Activated CD4-positive, alpha-beta T cell treated with anti-CD3 and anti-CD28 coated beads, Interleukin-2, amount 10 ng/mL, durations not matched to agents 7 days and 5 days (primary cell): ENCODE measurements at regions not wholly inside any gene's neighbourhood (a gene's known extent, or its start where the extent isn't known, plus 50 kb on each side); places are given as distances from the start of the nearest gene placed in this dataset.

Source experiments
- CTCF ChIA-PET: fragments of 350-600 bp; sonication (Branson Sonifier 250); formaldehyde crosslinking; loops from one replicate; lab custom pipeline; 2021; ENCODE audit warnings: antibody characterized with exemption; lab: Charles Lee
- POLR2A ChIA-PET: fragments of 350-600 bp; sonication (Branson Sonifier 250); formaldehyde crosslinking; loops from one replicate; lab custom pipeline; 2021; ENCODE audit warnings: antibody characterized with exemption; lab: Charles Lee
- DNase-seq: peaks from one replicate; pipeline ENCODE4 v3.0.0-alpha.2; 2020
- H3K27ac Mint-ChIP-seq: one replicate; pipeline ENCODE4 v1.8.0; 2021; ENCODE audit warnings: mild to moderate bottlenecking, moderate library complexity, mixed read lengths
- H3K27me3 Mint-ChIP-seq: one replicate; pipeline ENCODE4 v1.8.0; 2021; ENCODE audit warnings: mixed read lengths
- H3K36me3 Mint-ChIP-seq: one replicate; pipeline ENCODE4 v1.8.0; 2021; ENCODE audit warnings: low read depth, mixed read lengths
- H3K4me1 Mint-ChIP-seq: one replicate; pipeline ENCODE4 v1.8.0; 2021; ENCODE audit warnings: mixed read lengths
- H3K4me3 Mint-ChIP-seq: one replicate; pipeline ENCODE4 v1.8.0; 2021; ENCODE audit warnings: mild to moderate bottlenecking, moderate library complexity, mixed read lengths
- H3K9me3 Mint-ChIP-seq: one replicate; pipeline ENCODE4 v1.8.0; 2021; ENCODE audit warnings: mixed read lengths

- H3K4me3 Mint-ChIP-seq = no peak overlapping the region
- CTCF ChIA-PET = no interaction called here
- H3K9me3 Mint-ChIP-seq = no peaks in the 10 kb centered on the region
- POLR2A ChIA-PET = no interaction called here
- H3K4me1 Mint-ChIP-seq = no peaks in the 10 kb centered on the region
- H3K36me3 Mint-ChIP-seq = no peaks in the 10 kb centered on the region
- H3K27me3 Mint-ChIP-seq = peaks cover 11% of the 10 kb centered on the region
- DNase-seq = no peak
- no peak overlapping the region for H3K27ac Mint-ChIP-seq
Observed at GRCh38 chr5:39730006-39730405, 305.2 kb upstream of the DAB2 start.

- H3K27ac Mint-ChIP-seq = no peak overlapping the region
- no peak for DNase-seq
- ChIA-PET POLR2A (no interaction called here), CTCF (no interaction called here)
- no peaks in the 10 kb centered on the region for H3K36me3 Mint-ChIP-seq
- no peaks in the 10 kb centered on the region for H3K9me3 Mint-ChIP-seq
- H3K27me3 Mint-ChIP-seq = peaks cover 6% of the 10 kb centered on the region
- H3K4me3 Mint-ChIP-seq = no peak overlapping the region
- H3K4me1 Mint-ChIP-seq = no peaks in the 10 kb centered on the region
Observed at GRCh38 chr5:39726467-39726866, 301.7 kb upstream of the DAB2 start.

- Mint-ChIP-seq H3K4me3 (no peak overlapping the region), H3K27ac (no peak overlapping the region), H3K9me3 (no peaks in the 10 kb centered on the region), H3K36me3 (no peaks in the 10 kb centered on the region), H3K4me1 (no peaks in the 10 kb centered on the region), H3K27me3 (no peaks in the 10 kb centered on the region)
- DNase-seq = no peak
- ChIA-PET POLR2A (no interaction called here), CTCF (no interaction called here)
Observed at GRCh38 chr5:39721394-39721793, 296.6 kb upstream of the DAB2 start.

- ChIA-PET CTCF (no interaction called here), POLR2A (no interaction called here)
- Mint-ChIP-seq H3K9me3 (no peaks in the 10 kb centered on the region), H3K4me3 (no peak overlapping the region), H3K27ac (no peak overlapping the region), H3K36me3 (no peaks in the 10 kb centered on the region), H3K27me3 (no peaks in the 10 kb centered on the region), H3K4me1 (no peaks in the 10 kb centered on the region)
- no peak for DNase-seq
Observed at GRCh38 chr5:39720136-39720535, 295.4 kb upstream of the DAB2 start.

GRCh38 chr5:39717176-39717897 is 292.6 kb upstream of the DAB2 start:
- POLR2A ChIA-PET = no interaction called here
- CTCF ChIA-PET = interaction anchor here (0.5 kb wide), 1 partner anchor 709 kb away, joined by 3 read pairs; no protein-coding TSS in a partner anchor
- H3K27ac Mint-ChIP-seq = no peak overlapping the region
- DNase-seq = no peak
- no peaks in the 10 kb centered on the region for H3K36me3 Mint-ChIP-seq
- no peaks in the 10 kb centered on the region for H3K4me1 Mint-ChIP-seq
- no peaks in the 10 kb centered on the region for H3K9me3 Mint-ChIP-seq
- no peak overlapping the region for H3K4me3 Mint-ChIP-seq
- H3K27me3 Mint-ChIP-seq = no peaks in the 10 kb centered on the region

GRCh38 chr5:39716532-39717028 is 291.8 kb upstream of the DAB2 start:
- ChIA-PET CTCF (interaction anchor here (0.5 kb wide), 1 partner anchor 710 kb away, joined by 3 read pairs; no protein-coding TSS in a partner anchor), POLR2A (no interaction called here)
- Mint-ChIP-seq H3K27me3 (no peaks in the 10 kb centered on the region), H3K27ac (no peak overlapping the region), H3K4me1 (no peaks in the 10 kb centered on the region), H3K36me3 (no peaks in the 10 kb centered on the region), H3K9me3 (no peaks in the 10 kb centered on the region), H3K4me3 (no peak overlapping the region)
- peak; percentile 31 for DNase-seq

- H3K27ac Mint-ChIP-seq = no peak overlapping the region
- POLR2A ChIA-PET = interaction anchor here (0.7 kb wide), 1 partner anchor 81 kb away, joined by 4 read pairs; no protein-coding TSS in a partner anchor
Observed at GRCh38 chr5:39714036-39714698, 289.4 kb upstream of the DAB2 start.

GRCh38 chr5:39713250-39713916 is 288.6 kb upstream of the DAB2 start:
- DNase-seq = no peak
- H3K9me3 Mint-ChIP-seq = no peaks in the 10 kb centered on the region
- no peaks in the 10 kb centered on the region for H3K4me1 Mint-ChIP-seq
- no peaks in the 10 kb centered on the region for H3K36me3 Mint-ChIP-seq
- POLR2A ChIA-PET = interaction anchor here (0.7 kb wide), 1 partner anchor 81 kb away, joined by 4 read pairs; no protein-coding TSS in a partner anchor
- no peak overlapping the region for H3K27ac Mint-ChIP-seq
- peaks cover 8% of the 10 kb centered on the region for H3K27me3 Mint-ChIP-seq
- H3K4me3 Mint-ChIP-seq = no peak overlapping the region
- CTCF ChIA-PET = interaction anchor here (0.6 to 1.1 kb wide), 3 partner anchors 18 to 972 kb away, joined by 3 to 6 read pairs (median 4); no protein-coding TSS in a partner anchor

More at GRCh38 chr5:39714036-39714698, 289.4 kb upstream of the DAB2 start:
- no peaks in the 10 kb centered on the region for H3K9me3 Mint-ChIP-seq
- CTCF ChIA-PET = interaction anchor here (0.6 to 1.1 kb wide), 3 partner anchors 18 to 972 kb away, joined by 3 to 6 read pairs (median 4); no protein-coding TSS in a partner anchor
- peak; percentile 54 for DNase-seq
- H3K27me3 Mint-ChIP-seq = peaks cover 7% of the 10 kb centered on the region
- H3K4me1 Mint-ChIP-seq = no peaks in the 10 kb centered on the region
- no peaks in the 10 kb centered on the region for H3K36me3 Mint-ChIP-seq
- no peak overlapping the region for H3K4me3 Mint-ChIP-seq

GRCh38 chr5:39712316-39713249 is 287.8 kb upstream of the DAB2 start:
- Mint-ChIP-seq H3K27me3 (peaks cover 10% of the 10 kb centered on the region), H3K36me3 (no peaks in the 10 kb centered on the region), H3K4me1 (no peaks in the 10 kb centered on the region), H3K4me3 (no peak overlapping the region), H3K27ac (no peak overlapping the region), H3K9me3 (no peaks in the 10 kb centered on the region)
- ChIA-PET CTCF (no interaction called here), POLR2A (no interaction called here)
- no peak for DNase-seq

- peaks cover 10% of the 10 kb centered on the region for H3K27me3 Mint-ChIP-seq
- DNase-seq = no peak
- no peaks in the 10 kb centered on the region for H3K4me1 Mint-ChIP-seq
- CTCF ChIA-PET = no interaction called here
- POLR2A ChIA-PET = no interaction called here
- H3K36me3 Mint-ChIP-seq = no peaks in the 10 kb centered on the region
- H3K9me3 Mint-ChIP-seq = no peaks in the 10 kb centered on the region
- no peak overlapping the region for H3K4me3 Mint-ChIP-seq
- no peak overlapping the region for H3K27ac Mint-ChIP-seq
Observed at GRCh38 chr5:39711821-39712220, 287.0 kb upstream of the DAB2 start.

GRCh38 chr5:39709032-39709431 is 284.3 kb upstream of the DAB2 start:
- POLR2A ChIA-PET = no interaction called here
- H3K9me3 Mint-ChIP-seq = no peaks in the 10 kb centered on the region
- H3K27ac Mint-ChIP-seq = no peak overlapping the region
- DNase-seq = no peak
- CTCF ChIA-PET = no interaction called here
- H3K27me3 Mint-ChIP-seq = peaks cover 10% of the 10 kb centered on the region
- no peaks in the 10 kb centered on the region for H3K4me1 Mint-ChIP-seq
- H3K36me3 Mint-ChIP-seq = no peaks in the 10 kb centered on the region
- no peak overlapping the region for H3K4me3 Mint-ChIP-seq

- no peak overlapping the region for H3K4me3 Mint-ChIP-seq
- no peaks in the 10 kb centered on the region for H3K36me3 Mint-ChIP-seq
- no peak for DNase-seq
- peaks cover 2% of the 10 kb centered on the region for H3K27me3 Mint-ChIP-seq
- CTCF ChIA-PET = no interaction called here
- POLR2A ChIA-PET = no interaction called here
- no peaks in the 10 kb centered on the region for H3K9me3 Mint-ChIP-seq
- no peaks in the 10 kb centered on the region for H3K4me1 Mint-ChIP-seq
- no peak overlapping the region for H3K27ac Mint-ChIP-seq
Observed at GRCh38 chr5:39702928-39703327, 278.1 kb upstream of the DAB2 start.
